ENCODE measurements at regions not wholly inside any gene's neighbourhood (a gene's known extent, or its start where the extent isn't known, plus 50 kb on each side); places are given as distances from the start of the nearest gene placed in this dataset.

- TF ChIP-seq CTCF (IDR thresholded peaks at IDR 0.05; ENCODE audit: unreplicated experiment): no peak
- H3K27me3 Mint-ChIP-seq (ENCODE audit: unreplicated experiment): no peaks in the 10 kb centered on the region
- no TSS peak for BruUV-seq (replicated peaks)
- no peak overlapping the region for H3K27ac Mint-ChIP-seq (ENCODE audit: unreplicated experiment)
- no peak for DNase-seq
- no peaks in the 10 kb centered on the region for H3K36me3 Mint-ChIP-seq (ENCODE audit: insufficient read depth, unreplicated experiment)
- H3K9me3 Mint-ChIP-seq (ENCODE audit: low read depth, unreplicated experiment): peaks cover 14% of the 10 kb centered on the region
- H3K4me3 Mint-ChIP-seq (ENCODE audit: low read depth, unreplicated experiment): no peak overlapping the region
- intact Hi-C loops (cut with micrococcal nuclease; ENCODE audit: unreplicated experiment): no loop called here
- CTCF ChIA-PET: no interaction called here
- H3K4me1 Mint-ChIP-seq (ENCODE audit: low read depth, unreplicated experiment): no peaks in the 10 kb centered on the region
These were observed 622.2 kb upstream of the GCFC2 start for GRCh38 chr2:76332871-76333270.

- Mint-ChIP-seq H3K27me3 (ENCODE audit: unreplicated experiment) (no peaks in the 10 kb centered on the region), H3K36me3 (ENCODE audit: insufficient read depth, unreplicated experiment) (no peaks in the 10 kb centered on the region), H3K27ac (ENCODE audit: unreplicated experiment) (no peak overlapping the region), H3K4me1 (ENCODE audit: low read depth, unreplicated experiment) (no peaks in the 10 kb centered on the region), H3K4me3 (ENCODE audit: low read depth, unreplicated experiment) (no peak overlapping the region), H3K9me3 (ENCODE audit: low read depth, unreplicated experiment) (peaks cover 17% of the 10 kb centered on the region)
- no TSS peak for BruUV-seq (replicated peaks)
- intact Hi-C loops (cut with micrococcal nuclease; ENCODE audit: unreplicated experiment): no loop called here
- DNase-seq: no peak
- no peak for TF ChIP-seq CTCF (IDR thresholded peaks at IDR 0.05; ENCODE audit: unreplicated experiment)
- CTCF ChIA-PET: no interaction called here
These were observed 620.1 kb upstream of the GCFC2 start for GRCh38 chr2:76330865-76331264.

GRCh38 chr2:76326636-76327035 is 615.9 kb upstream of the GCFC2 start:
- no peak overlapping the region for H3K4me3 Mint-ChIP-seq (ENCODE audit: low read depth, unreplicated experiment)
- BruUV-seq (replicated peaks): no TSS peak
- H3K36me3 Mint-ChIP-seq (ENCODE audit: insufficient read depth, unreplicated experiment): no peaks in the 10 kb centered on the region
- intact Hi-C loops (cut with micrococcal nuclease; ENCODE audit: unreplicated experiment): no loop called here
- no peaks in the 10 kb centered on the region for H3K4me1 Mint-ChIP-seq (ENCODE audit: low read depth, unreplicated experiment)
- DNase-seq: no peak
- no peaks in the 10 kb centered on the region for H3K27me3 Mint-ChIP-seq (ENCODE audit: unreplicated experiment)
- TF ChIP-seq CTCF (IDR thresholded peaks at IDR 0.05; ENCODE audit: unreplicated experiment): no peak
- CTCF ChIA-PET: no interaction called here
- H3K27ac Mint-ChIP-seq (ENCODE audit: unreplicated experiment): no peak overlapping the region
- H3K9me3 Mint-ChIP-seq (ENCODE audit: low read depth, unreplicated experiment): peaks cover 16% of the 10 kb centered on the region

- no peaks in the 10 kb centered on the region for H3K36me3 Mint-ChIP-seq (ENCODE audit: insufficient read depth, unreplicated experiment)
- no peak overlapping the region for H3K4me3 Mint-ChIP-seq (ENCODE audit: low read depth, unreplicated experiment)
- peaks cover 14% of the 10 kb centered on the region for H3K9me3 Mint-ChIP-seq (ENCODE audit: low read depth, unreplicated experiment)
- intact Hi-C loops (cut with micrococcal nuclease; ENCODE audit: unreplicated experiment): no loop called here
- DNase-seq: no peak
- BruUV-seq (replicated peaks): no TSS peak
- no peak for TF ChIP-seq CTCF (IDR thresholded peaks at IDR 0.05; ENCODE audit: unreplicated experiment)
- H3K4me1 Mint-ChIP-seq (ENCODE audit: low read depth, unreplicated experiment): no peaks in the 10 kb centered on the region
- no peak overlapping the region for H3K27ac Mint-ChIP-seq (ENCODE audit: unreplicated experiment)
- CTCF ChIA-PET: no interaction called here
- H3K27me3 Mint-ChIP-seq (ENCODE audit: unreplicated experiment): no peaks in the 10 kb centered on the region
These were observed 612.7 kb upstream of the GCFC2 start for GRCh38 chr2:76323381-76323780.

GRCh38 chr2:76320716-76321115 is 610.0 kb upstream of the GCFC2 start:
- DNase-seq: no peak
- TF ChIP-seq CTCF (IDR thresholded peaks at IDR 0.05; ENCODE audit: unreplicated experiment): no peak
- no peaks in the 10 kb centered on the region for H3K36me3 Mint-ChIP-seq (ENCODE audit: insufficient read depth, unreplicated experiment)
- peaks cover 14% of the 10 kb centered on the region for H3K9me3 Mint-ChIP-seq (ENCODE audit: low read depth, unreplicated experiment)
- H3K27me3 Mint-ChIP-seq (ENCODE audit: unreplicated experiment): no peaks in the 10 kb centered on the region
- no peak overlapping the region for H3K4me3 Mint-ChIP-seq (ENCODE audit: low read depth, unreplicated experiment)
- no peak overlapping the region for H3K27ac Mint-ChIP-seq (ENCODE audit: unreplicated experiment)
- H3K4me1 Mint-ChIP-seq (ENCODE audit: low read depth, unreplicated experiment): no peaks in the 10 kb centered on the region
- BruUV-seq (replicated peaks): no TSS peak
- intact Hi-C loops (cut with micrococcal nuclease; ENCODE audit: unreplicated experiment): no loop called here
- CTCF ChIA-PET: no interaction called here

Data from Calu3 (cell line).